ENCODE measurements at regions not wholly inside any gene's neighbourhood (a gene's known extent, or its start where the extent isn't known, plus 50 kb on each side); places are given as distances from the start of the nearest gene placed in this dataset.

DNA sequence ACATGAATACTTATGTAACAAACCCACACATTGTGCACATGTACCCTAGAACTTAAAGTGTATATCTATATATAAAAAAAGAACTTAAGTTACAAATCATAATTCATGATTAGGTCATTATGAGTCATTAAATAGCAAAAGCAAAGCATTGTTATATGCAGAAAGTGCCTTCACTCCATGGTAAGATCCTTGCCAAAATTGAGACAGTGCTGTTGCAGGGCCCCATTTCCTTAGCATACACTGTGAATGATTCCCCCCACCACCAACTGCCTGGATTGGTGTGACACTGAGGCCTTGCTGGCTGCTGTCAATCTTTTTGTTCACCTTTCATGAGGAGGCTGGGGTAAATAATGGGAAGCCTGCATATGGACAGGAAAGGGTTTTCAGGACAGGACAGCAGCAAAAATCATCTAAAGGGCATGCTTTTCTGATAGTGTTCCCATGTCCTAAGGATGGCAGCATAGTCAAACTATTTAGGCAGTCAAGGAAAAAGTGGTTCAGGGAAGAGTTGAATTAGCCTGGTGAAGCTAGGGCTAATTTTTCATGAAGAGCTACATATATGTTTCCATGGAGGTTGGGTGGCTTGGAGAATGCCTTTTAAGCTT is 188.2 kb upstream of the ASCC3 start:
- H3K27me3 ChIP-seq = no peaks in the 10 kb centered on the region
- H3K4me2 ChIP-seq = no peak overlapping the region
- H3K9ac ChIP-seq = no peak overlapping the region
- H3K36me3 ChIP-seq = no peaks in the 10 kb centered on the region
- H4K20me1 ChIP-seq = no peaks in the 10 kb centered on the region
- TF ChIP-seq Cebpa-rat (IDR thresholded peaks at IDR 0.05) = no peak
- H3K4me1 ChIP-seq = no peaks in the 10 kb centered on the region
- H3K9me3 ChIP-seq = peaks cover 14% of the 10 kb centered on the region
- no peak overlapping the region for H3K27ac ChIP-seq
- H3K4me3 ChIP-seq = no peak overlapping the region

- Histone ChIP-seq H3K4me2 (no peak overlapping the region), H3K9ac (no peak overlapping the region), H3K27me3 (no peaks in the 10 kb centered on the region), H3K9me3 (peaks cover 14% of the 10 kb centered on the region), H3K27ac (no peak overlapping the region), H3K4me3 (no peak overlapping the region), H3K4me1 (no peaks in the 10 kb centered on the region), H4K20me1 (no peaks in the 10 kb centered on the region), H3K36me3 (no peaks in the 10 kb centered on the region)
- no peak for TF ChIP-seq Cebpa-rat (IDR thresholded peaks at IDR 0.05)
These were observed 189.0 kb upstream of the ASCC3 start for GRCh38 chr6:101070044-101070608.

- H3K9me3 ChIP-seq = peaks cover 4% of the 10 kb centered on the region; the same call in 1 of the 2 replicates
- no peak overlapping the region for H3K27ac ChIP-seq
- no peaks in the 10 kb centered on the region for H3K4me1 ChIP-seq
- no peaks in the 10 kb centered on the region for H3K27me3 ChIP-seq
- TF ChIP-seq Cebpa-rat (IDR thresholded peaks at IDR 0.05) = no peak
- H3K36me3 ChIP-seq = no peaks in the 10 kb centered on the region
- H3K4me2 ChIP-seq = no peak overlapping the region
- no peaks in the 10 kb centered on the region for H4K20me1 ChIP-seq
- no peak overlapping the region for H3K4me3 ChIP-seq
- no peak overlapping the region for H3K9ac ChIP-seq
These were observed 196.2 kb upstream of the ASCC3 start for GRCh38 chr6:101077344-101077743.

GRCh38 chr6:101079696-101080270 is 198.7 kb upstream of the ASCC3 start:
- H3K4me3 ChIP-seq = no peak overlapping the region

GRCh38 chr6:101080597-101080996 is 199.5 kb upstream of the ASCC3 start:
- H3K4me3 ChIP-seq = no peak overlapping the region
- H3K27me3 ChIP-seq = no peaks in the 10 kb centered on the region
- H3K27ac ChIP-seq = no peak overlapping the region
- H4K20me1 ChIP-seq = no peaks in the 10 kb centered on the region
- TF ChIP-seq Cebpa-rat (IDR thresholded peaks at IDR 0.05) = no peak
- H3K9ac ChIP-seq = no peak overlapping the region
- no peak overlapping the region for H3K4me2 ChIP-seq
- no peaks in the 10 kb centered on the region for H3K36me3 ChIP-seq
- H3K9me3 ChIP-seq = peaks cover 4% of the 10 kb centered on the region; the same call in 1 of the 2 replicates
- H3K4me1 ChIP-seq = no peaks in the 10 kb centered on the region

More at GRCh38 chr6:101079696-101080270, 198.7 kb upstream of the ASCC3 start:
- Histone ChIP-seq H3K4me2 (no peak overlapping the region), H3K36me3 (no peaks in the 10 kb centered on the region), H3K27me3 (no peaks in the 10 kb centered on the region), H3K9ac (no peak overlapping the region), H3K4me1 (no peaks in the 10 kb centered on the region), H3K27ac (no peak overlapping the region), H4K20me1 (no peaks in the 10 kb centered on the region), H3K9me3 (peaks cover 4% of the 10 kb centered on the region; the same call in 1 of the 2 replicates)
- no peak for TF ChIP-seq Cebpa-rat (IDR thresholded peaks at IDR 0.05)

DNA sequence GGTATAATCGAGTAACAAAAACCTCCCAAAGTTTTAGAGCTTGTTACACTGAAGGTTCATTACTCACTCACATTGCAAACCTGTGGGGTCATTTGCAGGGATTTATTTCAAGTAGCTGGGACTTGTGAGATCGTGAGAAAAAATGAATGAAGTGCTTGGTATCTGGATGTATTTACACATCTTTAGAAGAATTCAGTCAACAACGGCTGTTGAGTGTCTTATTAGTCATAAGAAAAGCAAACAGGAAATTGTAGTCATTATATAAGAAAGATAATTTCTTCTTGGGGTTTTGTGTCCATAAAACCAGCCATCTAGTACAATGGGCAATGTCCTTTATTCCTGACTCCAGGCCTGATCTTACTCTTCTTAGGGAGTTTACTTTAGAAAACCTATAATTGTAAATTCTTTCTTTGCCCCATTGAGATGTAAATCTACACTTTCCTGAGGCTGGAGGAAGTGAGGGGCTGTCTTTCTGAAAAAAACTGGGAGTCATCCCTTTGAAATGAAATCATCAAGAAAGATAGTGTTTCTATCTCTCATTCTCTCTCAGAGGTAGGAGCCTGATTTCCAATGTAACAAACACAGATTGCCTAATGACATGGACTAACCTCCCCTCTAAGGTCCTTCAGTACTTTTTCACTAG is 202.5 kb upstream of the ASCC3 start:
- no peak for TF ChIP-seq Cebpa-rat (IDR thresholded peaks at IDR 0.05)
- no peak overlapping the region for H3K4me3 ChIP-seq
- H3K4me2 ChIP-seq = no peak overlapping the region
- no peaks in the 10 kb centered on the region for H3K4me1 ChIP-seq
- H4K20me1 ChIP-seq = no peaks in the 10 kb centered on the region
- H3K9ac ChIP-seq = no peak overlapping the region
- H3K27ac ChIP-seq = no peak overlapping the region
- no peaks in the 10 kb centered on the region for H3K27me3 ChIP-seq
- H3K9me3 ChIP-seq = no peaks in the 10 kb centered on the region
- no peaks in the 10 kb centered on the region for H3K36me3 ChIP-seq

- no peak overlapping the region for H3K27ac ChIP-seq
- no peaks in the 10 kb centered on the region for H4K20me1 ChIP-seq
- H3K9ac ChIP-seq = no peak overlapping the region
- no peak overlapping the region for H3K4me3 ChIP-seq
- TF ChIP-seq Cebpa-rat (IDR thresholded peaks at IDR 0.05) = no peak
- no peaks in the 10 kb centered on the region for H3K9me3 ChIP-seq
- H3K27me3 ChIP-seq = no peaks in the 10 kb centered on the region
- H3K4me1 ChIP-seq = no peaks in the 10 kb centered on the region
- H3K4me2 ChIP-seq = no peak overlapping the region
- no peaks in the 10 kb centered on the region for H3K36me3 ChIP-seq
These were observed 204.2 kb upstream of the ASCC3 start for GRCh38 chr6:101085327-101085726.

GRCh38 chr6:101086473-101086872 is 205.3 kb upstream of the ASCC3 start:
- Histone ChIP-seq H3K4me1 (no peaks in the 10 kb centered on the region), H3K4me2 (no peak overlapping the region)

DNA sequence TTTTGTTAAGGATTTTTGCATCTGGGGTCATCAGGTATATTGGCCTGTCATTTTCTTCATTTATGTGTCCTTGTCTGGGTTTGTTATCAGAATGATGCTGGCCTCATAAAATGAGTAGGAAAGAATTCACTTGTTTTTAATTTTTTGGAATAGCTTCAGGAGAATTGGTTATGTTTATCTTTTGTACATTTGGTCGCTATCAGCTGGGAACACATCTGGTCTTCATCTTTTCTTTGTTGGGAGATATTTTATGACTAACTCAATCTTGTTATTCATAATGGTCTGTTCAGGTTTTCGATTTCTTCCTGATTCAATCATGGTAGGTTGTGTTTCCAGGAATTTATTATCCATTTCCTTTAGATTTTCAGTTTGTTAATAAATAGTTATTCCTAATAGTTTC is 207.5 kb upstream of the ASCC3 start:
- no peaks in the 10 kb centered on the region for H3K36me3 ChIP-seq
- no peak overlapping the region for H3K4me2 ChIP-seq
- H3K9me3 ChIP-seq = peaks cover 12% of the 10 kb centered on the region
- no peak for TF ChIP-seq Cebpa-rat (IDR thresholded peaks at IDR 0.05)
- no peak overlapping the region for H3K9ac ChIP-seq
- no peaks in the 10 kb centered on the region for H4K20me1 ChIP-seq
- H3K4me3 ChIP-seq = no peak overlapping the region
- no peaks in the 10 kb centered on the region for H3K4me1 ChIP-seq
- no peak overlapping the region for H3K27ac ChIP-seq
- no peaks in the 10 kb centered on the region for H3K27me3 ChIP-seq

More at GRCh38 chr6:101086473-101086872, 205.3 kb upstream of the ASCC3 start:
- Histone ChIP-seq H4K20me1 (no peaks in the 10 kb centered on the region), H3K9me3 (peaks cover 4% of the 10 kb centered on the region), H3K36me3 (no peaks in the 10 kb centered on the region), H3K9ac (no peak overlapping the region), H3K27me3 (no peaks in the 10 kb centered on the region), H3K4me3 (no peak overlapping the region), H3K27ac (no peak overlapping the region)
- no peak for TF ChIP-seq Cebpa-rat (IDR thresholded peaks at IDR 0.05)

GRCh38 chr6:101089640-101090039 is 208.5 kb upstream of the ASCC3 start:
- peaks cover 12% of the 10 kb centered on the region for H3K9me3 ChIP-seq
- TF ChIP-seq Cebpa-rat (IDR thresholded peaks at IDR 0.05) = no peak
- H4K20me1 ChIP-seq = no peaks in the 10 kb centered on the region
- H3K9ac ChIP-seq = no peak overlapping the region
- H3K4me2 ChIP-seq = no peak overlapping the region
- H3K27ac ChIP-seq = no peak overlapping the region
- no peaks in the 10 kb centered on the region for H3K27me3 ChIP-seq
- no peak overlapping the region for H3K4me3 ChIP-seq
- H3K4me1 ChIP-seq = no peaks in the 10 kb centered on the region
- no peaks in the 10 kb centered on the region for H3K36me3 ChIP-seq

All from BLaER1 (cell line).